ENCODE measurements at regions not wholly inside any gene's neighbourhood (a gene's known extent, or its start where the extent isn't known, plus 50 kb on each side); places are given as distances from the start of the nearest gene placed in this dataset.

DNA sequence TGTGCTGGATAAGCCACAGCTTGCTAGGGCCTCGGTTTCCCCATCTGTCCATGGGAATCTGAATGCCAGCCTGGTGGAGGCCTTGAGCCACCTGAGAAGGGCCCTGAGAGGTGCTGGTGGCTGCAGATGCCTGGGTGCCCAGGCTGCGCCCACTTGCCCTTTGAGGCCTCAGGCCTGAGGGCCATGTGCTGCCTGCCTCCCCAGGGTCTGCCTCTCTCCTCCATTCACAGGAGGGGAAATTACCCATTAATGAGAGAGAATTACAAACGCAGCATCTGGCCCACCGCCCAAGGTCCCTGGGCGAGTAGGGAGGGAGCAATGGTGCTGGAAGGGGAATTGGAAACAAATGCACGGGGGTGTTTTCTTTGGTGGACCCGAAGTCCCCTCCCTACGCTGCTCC lies 59.6 kb downstream of the BARX1 start:
- ATAC-seq: no peak

DNA sequence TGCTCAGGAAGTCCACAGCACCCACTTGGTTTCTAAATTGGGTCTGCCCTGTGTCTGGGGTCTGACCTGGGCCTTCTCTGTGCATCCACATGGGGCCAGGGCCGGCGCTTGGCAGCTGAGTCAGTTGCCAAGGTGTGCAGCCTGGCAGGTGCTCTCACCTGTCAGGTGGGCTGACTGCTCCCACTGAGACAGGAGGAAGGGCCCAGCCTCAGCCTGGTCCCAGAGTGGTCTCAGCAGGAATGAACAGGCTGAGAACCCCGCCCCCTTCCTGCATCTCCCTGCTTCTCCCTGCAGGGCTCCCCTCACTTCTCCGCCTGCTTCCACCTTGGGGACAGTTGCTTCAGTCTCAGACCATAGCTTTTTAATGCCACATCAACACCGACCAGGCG lies 60.5 kb downstream of the BARX1 start:
- TF ChIP-seq ZFP30 (CRISPR knock-in tag; IDR thresholded peaks at IDR 0.05) (no peak), ARNTL (CRISPR knock-in tag; IDR thresholded peaks at IDR 0.05; ENCODE audit: borderline replicate concordance, low read depth) (no peak), BACH2 (CRISPR knock-in tag; IDR thresholded peaks at IDR 0.05; ENCODE audit: borderline replicate concordance) (no peak), OSR1 (CRISPR knock-in tag; IDR thresholded peaks at IDR 0.05) (no peak), ESRRG (CRISPR knock-in tag; IDR thresholded peaks at IDR 0.05) (no peak), ZC3H10 (CRISPR knock-in tag; IDR thresholded peaks at IDR 0.05) (no peak), RARB (CRISPR knock-in tag; IDR thresholded peaks at IDR 0.05) (no peak), ZFP3 (CRISPR knock-in tag; IDR thresholded peaks at IDR 0.05) (no peak), TOX (CRISPR knock-in tag; IDR thresholded peaks at IDR 0.05; ENCODE audit: borderline replicate concordance) (no peak), SNAI2 (CRISPR knock-in tag; IDR thresholded peaks at IDR 0.05) (no peak), ISL1 (CRISPR knock-in tag; IDR thresholded peaks at IDR 0.05) (no peak), GLIS3 (CRISPR knock-in tag; IDR thresholded peaks at IDR 0.05) (no peak), CSDC2 (CRISPR knock-in tag; IDR thresholded peaks at IDR 0.05) (no peak), ZNF8 (CRISPR knock-in tag; IDR thresholded peaks at IDR 0.05) (no peak), TCF4 (CRISPR knock-in tag; IDR thresholded peaks at IDR 0.05; ENCODE audit: borderline replicate concordance) (no peak)
- TF ChIP-seq, protein P1, sequence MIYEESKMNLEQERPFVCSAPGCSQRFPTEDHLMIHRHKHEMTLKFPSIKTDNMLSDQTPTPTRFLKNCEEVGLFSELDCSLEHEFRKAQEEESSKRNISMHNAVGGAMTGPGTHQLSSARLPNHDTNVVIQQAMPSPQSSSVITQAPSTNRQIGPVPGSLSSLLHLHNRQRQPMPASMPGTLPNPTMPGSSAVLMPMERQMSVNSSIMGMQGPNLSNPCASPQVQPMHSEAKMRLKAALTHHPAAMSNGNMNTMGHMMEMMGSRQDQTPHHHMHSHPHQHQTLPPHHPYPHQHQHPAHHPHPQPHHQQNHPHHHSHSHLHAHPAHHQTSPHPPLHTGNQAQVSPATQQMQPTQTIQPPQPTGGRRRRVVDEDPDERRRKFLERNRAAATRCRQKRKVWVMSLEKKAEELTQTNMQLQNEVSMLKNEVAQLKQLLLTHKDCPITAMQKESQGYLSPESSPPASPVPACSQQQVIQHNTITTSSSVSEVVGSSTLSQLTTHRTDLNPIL (CRISPR knock-in tag; IDR thresholded peaks at IDR 0.05; ENCODE audit: low read depth): no peak
- TF ChIP-seq, protein P2, sequence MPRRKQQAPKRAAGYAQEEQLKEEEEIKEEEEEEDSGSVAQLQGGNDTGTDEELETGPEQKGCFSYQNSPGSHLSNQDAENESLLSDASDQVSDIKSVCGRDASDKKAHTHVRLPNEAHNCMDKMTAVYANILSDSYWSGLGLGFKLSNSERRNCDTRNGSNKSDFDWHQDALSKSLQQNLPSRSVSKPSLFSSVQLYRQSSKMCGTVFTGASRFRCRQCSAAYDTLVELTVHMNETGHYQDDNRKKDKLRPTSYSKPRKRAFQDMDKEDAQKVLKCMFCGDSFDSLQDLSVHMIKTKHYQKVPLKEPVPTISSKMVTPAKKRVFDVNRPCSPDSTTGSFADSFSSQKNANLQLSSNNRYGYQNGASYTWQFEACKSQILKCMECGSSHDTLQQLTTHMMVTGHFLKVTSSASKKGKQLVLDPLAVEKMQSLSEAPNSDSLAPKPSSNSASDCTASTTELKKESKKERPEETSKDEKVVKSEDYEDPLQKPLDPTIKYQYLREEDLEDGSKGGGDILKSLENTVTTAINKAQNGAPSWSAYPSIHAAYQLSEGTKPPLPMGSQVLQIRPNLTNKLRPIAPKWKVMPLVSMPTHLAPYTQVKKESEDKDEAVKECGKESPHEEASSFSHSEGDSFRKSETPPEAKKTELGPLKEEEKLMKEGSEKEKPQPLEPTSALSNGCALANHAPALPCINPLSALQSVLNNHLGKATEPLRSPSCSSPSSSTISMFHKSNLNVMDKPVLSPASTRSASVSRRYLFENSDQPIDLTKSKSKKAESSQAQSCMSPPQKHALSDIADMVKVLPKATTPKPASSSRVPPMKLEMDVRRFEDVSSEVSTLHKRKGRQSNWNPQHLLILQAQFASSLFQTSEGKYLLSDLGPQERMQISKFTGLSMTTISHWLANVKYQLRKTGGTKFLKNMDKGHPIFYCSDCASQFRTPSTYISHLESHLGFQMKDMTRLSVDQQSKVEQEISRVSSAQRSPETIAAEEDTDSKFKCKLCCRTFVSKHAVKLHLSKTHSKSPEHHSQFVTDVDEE (CRISPR knock-in tag; IDR thresholded peaks at IDR 0.05): no peak
- TF ChIP-seq, protein P3, sequence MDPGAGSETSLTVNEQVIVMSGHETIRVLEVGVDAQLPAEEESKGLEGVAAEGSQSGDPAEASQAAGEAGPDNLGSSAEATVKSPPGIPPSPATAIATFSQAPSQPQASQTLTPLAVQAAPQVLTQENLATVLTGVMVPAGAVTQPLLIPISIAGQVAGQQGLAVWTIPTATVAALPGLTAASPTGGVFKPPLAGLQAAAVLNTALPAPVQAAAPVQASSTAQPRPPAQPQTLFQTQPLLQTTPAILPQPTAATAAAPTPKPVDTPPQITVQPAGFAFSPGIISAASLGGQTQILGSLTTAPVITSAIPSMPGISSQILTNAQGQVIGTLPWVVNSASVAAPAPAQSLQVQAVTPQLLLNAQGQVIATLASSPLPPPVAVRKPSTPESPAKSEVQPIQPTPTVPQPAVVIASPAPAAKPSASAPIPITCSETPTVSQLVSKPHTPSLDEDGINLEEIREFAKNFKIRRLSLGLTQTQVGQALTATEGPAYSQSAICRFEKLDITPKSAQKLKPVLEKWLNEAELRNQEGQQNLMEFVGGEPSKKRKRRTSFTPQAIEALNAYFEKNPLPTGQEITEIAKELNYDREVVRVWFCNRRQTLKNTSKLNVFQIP (CRISPR knock-in tag; IDR thresholded peaks at IDR 0.05; ENCODE audit: borderline replicate concordance, low read depth): no peak
- TF ChIP-seq, protein P4, sequence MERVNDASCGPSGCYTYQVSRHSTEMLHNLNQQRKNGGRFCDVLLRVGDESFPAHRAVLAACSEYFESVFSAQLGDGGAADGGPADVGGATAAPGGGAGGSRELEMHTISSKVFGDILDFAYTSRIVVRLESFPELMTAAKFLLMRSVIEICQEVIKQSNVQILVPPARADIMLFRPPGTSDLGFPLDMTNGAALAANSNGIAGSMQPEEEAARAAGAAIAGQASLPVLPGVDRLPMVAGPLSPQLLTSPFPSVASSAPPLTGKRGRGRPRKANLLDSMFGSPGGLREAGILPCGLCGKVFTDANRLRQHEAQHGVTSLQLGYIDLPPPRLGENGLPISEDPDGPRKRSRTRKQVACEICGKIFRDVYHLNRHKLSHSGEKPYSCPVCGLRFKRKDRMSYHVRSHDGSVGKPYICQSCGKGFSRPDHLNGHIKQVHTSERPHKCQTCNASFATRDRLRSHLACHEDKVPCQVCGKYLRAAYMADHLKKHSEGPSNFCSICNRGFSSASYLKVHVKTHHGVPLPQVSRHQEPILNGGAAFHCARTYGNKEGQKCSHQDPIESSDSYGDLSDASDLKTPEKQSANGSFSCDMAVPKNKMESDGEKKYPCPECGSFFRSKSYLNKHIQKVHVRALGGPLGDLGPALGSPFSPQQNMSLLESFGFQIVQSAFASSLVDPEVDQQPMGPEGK (CRISPR knock-in tag; IDR thresholded peaks at IDR 0.05; ENCODE audit: borderline replicate concordance): no peak

More for the DNA sequence above, 59.6 kb downstream of the BARX1 start:
- no peak for TF ChIP-seq OSR1 (CRISPR knock-in tag; IDR thresholded peaks at IDR 0.05)
- no peak for TF ChIP-seq CSDC2 (CRISPR knock-in tag; IDR thresholded peaks at IDR 0.05)
- no peak for TF ChIP-seq ZFP3 (CRISPR knock-in tag; IDR thresholded peaks at IDR 0.05)
- TF ChIP-seq ESRRG (CRISPR knock-in tag; IDR thresholded peaks at IDR 0.05): no peak
- TF ChIP-seq, protein P2 (CRISPR knock-in tag; IDR thresholded peaks at IDR 0.05): no peak

More for the DNA sequence above, 60.5 kb downstream of the BARX1 start:
- no peak for ATAC-seq
